Keratinocyte (primary cell): ENCODE measurements at regions not wholly inside any gene's neighbourhood (a gene's known extent, or its start where the extent isn't known, plus 50 kb on each side); places are given as distances from the start of the nearest gene placed in this dataset.
"Not testable (repeated sequence)": the region's sequence is repeated elsewhere in the genome, so short reads cannot be mapped to it uniquely, and the experiment has no call there.

ENCODE experiments used
- DNase-seq: peaks from one replicate; pipeline ENCODE4 v3.0.0-alpha.2; 2011; ENCODE audit warnings: low read depth, missing footprints, low spot score
- FAIRE-seq: peaks from 2 replicates; lab custom pipeline; 2011; peaks lifted over from hg19 to GRCh38; lab: Jason Lieb, UNC
- H2AFZ ChIP-seq: 2 replicates; pipeline ENCODE4 v1.6.0; 2012; ENCODE audit warnings: low read length, control low read depth, inconsistent platforms; ENCODE audit not compliant: control insufficient read depth
- H3K27ac ChIP-seq: 2 replicates; pipeline ENCODE4 v1.5.1; 2011; ENCODE audit warnings: low read length; ENCODE audit not compliant: control insufficient read depth, insufficient read depth
- H3K27me3 ChIP-seq: 3 replicates; pipeline ENCODE4 v1.6.0; 2011; ENCODE audit warnings: low read length; ENCODE audit not compliant: control insufficient read depth, insufficient read depth; ENCODE audit errors: extremely low read depth
- H3K36me3 ChIP-seq, 2 experiments: 2 replicates in 1 of 2; 3 replicates in 1 of 2; pipeline ENCODE4 v1.5.1; 2011; ENCODE audit warnings: low read length in 2 of 2, mild to moderate bottlenecking in 1 of 2; ENCODE audit not compliant: control insufficient read depth in 2 of 2, insufficient read depth in 2 of 2; ENCODE audit errors: extremely low read depth in 1 of 2
- H3K4me1 ChIP-seq: 3 replicates; pipeline ENCODE4 v1.5.1; 2011; ENCODE audit warnings: low read length; ENCODE audit not compliant: control insufficient read depth, insufficient read depth; ENCODE audit errors: extremely low read depth
- H3K4me2 ChIP-seq: 3 replicates; pipeline ENCODE4 v1.6.0; 2011; ENCODE audit warnings: low read depth, low read length; ENCODE audit not compliant: control insufficient read depth, insufficient read depth; ENCODE audit errors: extremely low read depth
- H3K4me3 ChIP-seq, 3 experiments: fragments of 200-600 bp in 1 of 3; sonication (generic) in 1 of 3; 2 replicates in 2 of 3; 3 replicates in 1 of 3; pipeline ENCODE4 v1.5.1; 2011 to 2016; ENCODE audit warnings: low read length in 3 of 3, mild to moderate bottlenecking in 3 of 3, control low read depth in 2 of 3, inconsistent platforms in 1 of 3, low read depth in 1 of 3, mixed read lengths in 1 of 3, mixed run types in 1 of 3, moderate library complexity in 1 of 3; ENCODE audit not compliant: control insufficient read depth in 2 of 3, insufficient read depth in 2 of 3; ENCODE audit errors: extremely low read depth in 1 of 3
- H3K79me2 ChIP-seq: 2 replicates; pipeline ENCODE4 v1.6.0; 2012; ENCODE audit warnings: low read length; ENCODE audit not compliant: control insufficient read depth, insufficient read depth
- H3K9ac ChIP-seq: 3 replicates; pipeline ENCODE4 v1.6.0; 2011; ENCODE audit warnings: low read length; ENCODE audit not compliant: control insufficient read depth, insufficient read depth; ENCODE audit errors: extremely low read depth
- H3K9me1 ChIP-seq: 3 replicates; pipeline ENCODE4 v1.6.0; 2011; ENCODE audit warnings: low read length; ENCODE audit not compliant: control insufficient read depth, insufficient read depth; ENCODE audit errors: extremely low read depth
- H3K9me3 ChIP-seq: 2 replicates; pipeline ENCODE4 v1.5.1; 2012; ENCODE audit warnings: low read depth, low read length; ENCODE audit not compliant: control insufficient read depth
- H4K20me1 ChIP-seq: 3 replicates; pipeline ENCODE4 v1.6.0; 2011; ENCODE audit warnings: low read length; ENCODE audit not compliant: control insufficient read depth, insufficient read depth; ENCODE audit errors: extremely low read depth
- EZH2 ChIP-seq: IDR thresholded peaks from one replicate; pipeline ENCODE4 v1.6.1; 2012; ENCODE audit warnings: inconsistent platforms, mild to moderate bottlenecking, low read length, moderate library complexity
- dilution Hi-C: fragments of 300-500 bp; cut with MboI; formaldehyde crosslinking; loops from one replicate; pipeline ENCODE4 v1.7.0; 2020; ENCODE audit warnings: low sequenced_read_pairs; ENCODE audit not compliant: extremely low pct_ligation_motif_present
- TF ChIP-seq, protein P1 (sequence below), 3 experiments: IDR thresholded peaks in 1 of 3; conservative IDR thresholded peaks in 1 of 3; optimal IDR thresholded peaks in 1 of 3; 2 replicates in 2 of 3; 3 replicates in 1 of 3; pipeline versions ENCODE3 to v1.5.1; 2011; ENCODE audit warnings: low read length in 3 of 3, mild to moderate bottlenecking in 3 of 3, moderate library complexity in 2 of 3, control low read depth in 1 of 3, inconsistent platforms in 1 of 3; ENCODE audit not compliant: insufficient read depth in 2 of 3; ENCODE audit errors: extremely low read depth in 1 of 3

- Histone ChIP-seq H3K27ac (no peak overlapping the region), H3K27me3 (no peaks in the 10 kb centered on the region), H3K4me1 (no peaks in the 10 kb centered on the region), H3K9ac (no peak overlapping the region), H3K4me2 (no peak overlapping the region), H3K4me3 (no peak overlapping the region), H4K20me1 (no peaks in the 10 kb centered on the region), H2AFZ (no peak overlapping the region), H3K9me1 (no peaks in the 10 kb centered on the region), H3K9me3 (no peaks in the 10 kb centered on the region), H3K36me3 (no peaks in the 10 kb centered on the region), H3K79me2 (no peaks in the 10 kb centered on the region)
- TF ChIP-seq, protein P1, sequence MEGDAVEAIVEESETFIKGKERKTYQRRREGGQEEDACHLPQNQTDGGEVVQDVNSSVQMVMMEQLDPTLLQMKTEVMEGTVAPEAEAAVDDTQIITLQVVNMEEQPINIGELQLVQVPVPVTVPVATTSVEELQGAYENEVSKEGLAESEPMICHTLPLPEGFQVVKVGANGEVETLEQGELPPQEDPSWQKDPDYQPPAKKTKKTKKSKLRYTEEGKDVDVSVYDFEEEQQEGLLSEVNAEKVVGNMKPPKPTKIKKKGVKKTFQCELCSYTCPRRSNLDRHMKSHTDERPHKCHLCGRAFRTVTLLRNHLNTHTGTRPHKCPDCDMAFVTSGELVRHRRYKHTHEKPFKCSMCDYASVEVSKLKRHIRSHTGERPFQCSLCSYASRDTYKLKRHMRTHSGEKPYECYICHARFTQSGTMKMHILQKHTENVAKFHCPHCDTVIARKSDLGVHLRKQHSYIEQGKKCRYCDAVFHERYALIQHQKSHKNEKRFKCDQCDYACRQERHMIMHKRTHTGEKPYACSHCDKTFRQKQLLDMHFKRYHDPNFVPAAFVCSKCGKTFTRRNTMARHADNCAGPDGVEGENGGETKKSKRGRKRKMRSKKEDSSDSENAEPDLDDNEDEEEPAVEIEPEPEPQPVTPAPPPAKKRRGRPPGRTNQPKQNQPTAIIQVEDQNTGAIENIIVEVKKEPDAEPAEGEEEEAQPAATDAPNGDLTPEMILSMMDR (optimal IDR thresholded peaks at IDR 0.05 in 1 of 3, IDR thresholded peaks at IDR 0.05 in 1 of 3, conservative IDR thresholded peaks at IDR 0.05 in 1 of 3; ENCODE audit: extremely low read depth in 1 of 3, insufficient read depth in 2 of 3, low read length in 3 of 3), result no peak
- TF ChIP-seq EZH2, result no peak
- FAIRE-seq, result no peak
- DNase-seq, result no peak
- dilution Hi-C loops, result no loop called here
Observed at GRCh38 chr1:105260001-105260400, 1510.3 kb downstream of the AMY1C start.

GRCh38 chr1:105270966-105271365 is 1521.3 kb downstream of the AMY1C start:
- H4K20me1 ChIP-seq, result no peaks in the 10 kb centered on the region
- no peak overlapping the region for H3K4me2 ChIP-seq
- H3K79me2 ChIP-seq, result no peaks in the 10 kb centered on the region
- no peaks in the 10 kb centered on the region for H3K9me1 ChIP-seq
- FAIRE-seq (no peak), DNase-seq (no peak)
- no peaks in the 10 kb centered on the region for H3K27me3 ChIP-seq
- H3K9ac ChIP-seq, result no peak overlapping the region
- TF ChIP-seq, protein P1 (optimal IDR thresholded peaks at IDR 0.05 in 1 of 3, IDR thresholded peaks at IDR 0.05 in 1 of 3, conservative IDR thresholded peaks at IDR 0.05 in 1 of 3; ENCODE audit: extremely low read depth in 1 of 3, insufficient read depth in 2 of 3, low read length in 3 of 3), result no peak
- no peak for TF ChIP-seq EZH2
- H3K36me3 ChIP-seq, result no peaks in the 10 kb centered on the region
- H3K27ac ChIP-seq, result no peak overlapping the region
- dilution Hi-C loops, result no loop called here
- no peaks in the 10 kb centered on the region for H3K9me3 ChIP-seq
- H2AFZ ChIP-seq, result no peak overlapping the region
- no peaks in the 10 kb centered on the region for H3K4me1 ChIP-seq
- no peak overlapping the region for H3K4me3 ChIP-seq

DNA sequence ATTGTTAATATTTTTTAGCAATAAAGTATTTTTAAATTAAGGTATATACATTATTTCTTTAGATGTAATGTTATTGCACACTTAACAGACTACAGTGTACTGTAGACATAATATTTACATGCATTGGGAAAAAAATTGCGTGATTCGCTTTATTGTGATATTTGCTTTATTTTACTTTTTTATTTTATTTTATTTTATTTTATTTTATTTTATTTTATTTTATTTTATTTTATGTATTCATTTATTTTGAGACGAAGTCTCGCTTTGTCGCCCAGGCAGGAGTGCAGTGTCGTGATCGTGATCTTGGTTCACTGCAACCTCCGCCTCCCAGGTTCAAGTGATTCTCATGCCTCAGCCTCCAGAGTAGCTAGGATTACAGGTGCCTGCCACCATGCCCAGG is 1522.7 kb downstream of the AMY1C start:
- DNase-seq, FAIRE-seq, H2AFZ ChIP-seq, H3K4me3 ChIP-seq, H3K79me2 ChIP-seq, H3K9me3 ChIP-seq, H3K9ac ChIP-seq, H3K9me1 ChIP-seq, H3K4me1 ChIP-seq, H4K20me1 ChIP-seq, H3K27ac ChIP-seq, H3K27me3 ChIP-seq, dilution Hi-C loops, H3K4me2 ChIP-seq, H3K36me3 ChIP-seq: not testable (repeated sequence)
